Brain microvascular endothelial cell (primary cell): ENCODE measurements at regions not wholly inside any gene's neighbourhood (a gene's known extent, or its start where the extent isn't known, plus 50 kb on each side); places are given as distances from the start of the nearest gene placed in this dataset.

Experiments used
- DNase-seq: peaks from one replicate; pipeline ENCODE4 v3.0.0-alpha.2; 2020
- H3K27ac ChIP-seq: fragments of 250-450 bp; sonication (Bioruptor Pico); 2 replicates; pipeline ENCODE4 v1.5.1; 2020; ENCODE audit warnings: mild to moderate bottlenecking, moderate library complexity
- H3K27me3 ChIP-seq: fragments of 250-450 bp; sonication (Bioruptor Pico); replicated peaks from 2 replicates; pipeline ENCODE4 v1.5.1; 2020; ENCODE audit warnings: mild to moderate bottlenecking
- H3K36me3 ChIP-seq: fragments of 250-450 bp; sonication (Bioruptor Pico); replicated peaks from 2 replicates; pipeline ENCODE4 v1.5.1; 2020; ENCODE audit warnings: mild to moderate bottlenecking
- H3K4me3 ChIP-seq: 2 replicates; pipeline ENCODE4 v1.5.1; 2011; ENCODE audit warnings: low read depth, mild to moderate bottlenecking, control low read depth, low read length, moderate library complexity
- CTCF ChIP-seq: IDR thresholded peaks from 2 replicates; pipeline ENCODE4 v1.5.1; 2011; ENCODE audit warnings: low read depth, mild to moderate bottlenecking, moderate library complexity, low read length, control low read depth, inconsistent platforms; ENCODE audit errors: missing control alignments
- in situ Hi-C: cut with HindIII; loops from 2 replicates; pipeline ENCODE4 v1.10.0; 2017; ENCODE audit warnings: low sequenced_read_pairs, low pct_ligation_motif_present

- Histone ChIP-seq H3K27me3 (no peaks in the 10 kb centered on the region), H3K4me3 (no peak overlapping the region), H3K36me3 (no peaks in the 10 kb centered on the region), H3K27ac (no peak overlapping the region)
- DNase-seq: no peak
- in situ Hi-C loops: no loop called here
- TF ChIP-seq CTCF: no peak
Observed at GRCh38 chr3:177347611-177348010, 150.3 kb upstream of the TBL1XR1 start.

GRCh38 chr3:177348974-177349373 lies 151.7 kb upstream of the TBL1XR1 start:
- Histone ChIP-seq H3K36me3 (no peaks in the 10 kb centered on the region), H3K27me3 (no peaks in the 10 kb centered on the region), H3K27ac (no peak overlapping the region), H3K4me3 (no peak overlapping the region)
- no peak for TF ChIP-seq CTCF
- no peak for DNase-seq
- in situ Hi-C loops: no loop called here

GRCh38 chr3:177349384-177349783 lies 152.1 kb upstream of the TBL1XR1 start:
- no peaks in the 10 kb centered on the region for H3K27me3 ChIP-seq
- in situ Hi-C loops: no loop called here
- H3K4me3 ChIP-seq: no peak overlapping the region
- no peaks in the 10 kb centered on the region for H3K36me3 ChIP-seq
- DNase-seq: no peak
- TF ChIP-seq CTCF: no peak
- no peak overlapping the region for H3K27ac ChIP-seq

GRCh38 chr3:177350121-177350520 lies 152.8 kb upstream of the TBL1XR1 start:
- in situ Hi-C loops: no loop called here
- Histone ChIP-seq H3K27me3 (no peaks in the 10 kb centered on the region), H3K4me3 (no peak overlapping the region), H3K36me3 (no peaks in the 10 kb centered on the region), H3K27ac (no peak overlapping the region)
- TF ChIP-seq CTCF: no peak
- no peak for DNase-seq

GRCh38 chr3:177351206-177351605 lies 153.9 kb upstream of the TBL1XR1 start:
- Histone ChIP-seq H3K27ac (no peak overlapping the region), H3K4me3 (no peak overlapping the region), H3K36me3 (no peaks in the 10 kb centered on the region), H3K27me3 (no peaks in the 10 kb centered on the region)
- DNase-seq: no peak
- TF ChIP-seq CTCF: no peak
- in situ Hi-C loops: no loop called here

- in situ Hi-C loops: no loop called here
- no peak overlapping the region for H3K4me3 ChIP-seq
- no peak for TF ChIP-seq CTCF
- no peak overlapping the region for H3K27ac ChIP-seq
- H3K36me3 ChIP-seq: no peaks in the 10 kb centered on the region
- no peaks in the 10 kb centered on the region for H3K27me3 ChIP-seq
- no peak for DNase-seq
Observed at GRCh38 chr3:177351757-177352158, 154.5 kb upstream of the TBL1XR1 start.
